Daoy (cell line): ENCODE measurements at regions not wholly inside any gene's neighbourhood (a gene's known extent, or its start where the extent isn't known, plus 50 kb on each side); places are given as distances from the start of the nearest gene placed in this dataset.

Source experiments
- DNase-seq: peaks from one replicate; pipeline ENCODE4 v3.0.0-alpha.2; 2015; ENCODE audit warnings: low read depth

GRCh38 chr14:89533136-89533535 is 116.1 kb upstream of the FOXN3 start:
- no peak for DNase-seq

GRCh38 chr14:89531661-89532335 is 114.8 kb upstream of the FOXN3 start:
- no peak for DNase-seq

GRCh38 chr14:89524990-89525667 is 108.1 kb upstream of the FOXN3 start:
- no peak for DNase-seq

GRCh38 chr14:89524412-89524811 is 107.4 kb upstream of the FOXN3 start:
- DNase-seq: no peak

GRCh38 chr14:89521988-89522387 is 105.0 kb upstream of the FOXN3 start:
- DNase-seq: no peak

- no peak for DNase-seq
Measured at GRCh38 chr14:89519040-89519439, 102.0 kb upstream of the FOXN3 start.

- no peak for DNase-seq
Measured at GRCh38 chr14:89516173-89516572, 99.1 kb upstream of the FOXN3 start.

- DNase-seq: no peak
Measured at GRCh38 chr14:89514601-89515000, 97.6 kb upstream of the FOXN3 start.

GRCh38 chr14:89509891-89510290 is 92.9 kb upstream of the FOXN3 start:
- DNase-seq: peak; percentile 88

- no peak for DNase-seq
Measured at GRCh38 chr14:89508863-89509262, 91.8 kb upstream of the FOXN3 start.

- peak; percentile 88 for DNase-seq
Measured at GRCh38 chr14:89507926-89508460, 91.0 kb upstream of the FOXN3 start.

- DNase-seq: peak; percentile 80
Measured at GRCh38 chr14:89507521-89507920, 90.5 kb upstream of the FOXN3 start.

GRCh38 chr14:89506891-89507452 is 89.9 kb upstream of the FOXN3 start:
- DNase-seq: peak; percentile 60

GRCh38 chr14:89504602-89505313 is 87.7 kb upstream of the FOXN3 start:
- peak; percentile 72 for DNase-seq

- peak; percentile 25 for DNase-seq
Measured at GRCh38 chr14:89504091-89504490, 87.1 kb upstream of the FOXN3 start.

- DNase-seq: no peak
Measured at GRCh38 chr14:89503431-89503996, 86.5 kb upstream of the FOXN3 start.

- DNase-seq: no peak
Measured at GRCh38 chr14:89502966-89503365, 85.9 kb upstream of the FOXN3 start.

GRCh38 chr14:89501381-89501780 is 84.3 kb upstream of the FOXN3 start:
- no peak for DNase-seq

- DNase-seq: no peak
Measured at GRCh38 chr14:89500303-89500702, 83.3 kb upstream of the FOXN3 start.

GRCh38 chr14:89498878-89499277 is 81.8 kb upstream of the FOXN3 start:
- no peak for DNase-seq

- no peak for DNase-seq
Measured at GRCh38 chr14:89495718-89496117, 78.7 kb upstream of the FOXN3 start.
